IPS-18a (cell line): ENCODE measurements at regions not wholly inside any gene's neighbourhood (a gene's known extent, or its start where the extent isn't known, plus 50 kb on each side); places are given as distances from the start of the nearest gene placed in this dataset.

ENCODE experiments used
- H3K27ac ChIP-seq: one replicate; pipeline ENCODE4 v1.5.1; 2013; ENCODE audit warnings: low read length
- H3K27me3 ChIP-seq: one replicate; pipeline ENCODE4 v1.6.1; 2013; ENCODE audit warnings: mild to moderate bottlenecking, low read length; ENCODE audit not compliant: control insufficient read depth, insufficient read depth
- H3K36me3 ChIP-seq: one replicate; pipeline ENCODE4 v1.6.1; 2013; ENCODE audit warnings: low read depth, low read length; ENCODE audit not compliant: control insufficient read depth
- H3K4me1 ChIP-seq: one replicate; pipeline ENCODE4 v1.6.1; 2013; ENCODE audit warnings: low read depth, low read length; ENCODE audit not compliant: control insufficient read depth
- H3K4me3 ChIP-seq: one replicate; pipeline ENCODE4 v1.5.1; 2013; ENCODE audit warnings: low read length
- H3K9ac ChIP-seq: one replicate; pipeline ENCODE4 v1.6.1; 2013; ENCODE audit warnings: mild to moderate bottlenecking, low read length, moderate library complexity
- H3K9me3 ChIP-seq: one replicate; pipeline ENCODE4 v1.6.1; 2013; ENCODE audit warnings: low read depth, low read length; ENCODE audit not compliant: control insufficient read depth

DNA sequence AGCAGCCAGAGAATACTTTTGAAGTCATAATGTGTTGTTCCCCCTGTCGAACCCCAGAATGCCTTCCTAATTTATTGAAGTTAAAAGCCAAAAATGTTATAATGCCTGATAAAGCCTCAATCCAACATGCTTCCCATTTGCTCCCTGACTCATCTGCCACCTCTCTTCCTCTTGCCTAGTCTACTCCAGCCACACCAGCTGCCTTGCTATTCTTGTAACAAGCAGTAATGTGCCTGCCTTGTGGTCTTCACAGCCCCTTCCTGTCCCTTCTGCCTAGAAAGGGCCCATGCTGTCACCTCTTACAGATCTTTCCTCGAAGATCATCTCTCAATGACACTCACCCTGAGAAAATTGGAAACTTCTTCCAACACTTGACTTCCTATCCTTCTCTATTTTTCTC is 231.6 kb upstream of the CDH2 start:
- H3K27ac ChIP-seq, result no peak overlapping the region
- H3K4me3 ChIP-seq, result no peak overlapping the region
- H3K36me3 ChIP-seq, result no peaks in the 10 kb centered on the region
- H3K9me3 ChIP-seq, result no peaks in the 10 kb centered on the region
- no peak overlapping the region for H3K9ac ChIP-seq
- H3K4me1 ChIP-seq, result no peaks in the 10 kb centered on the region
- H3K27me3 ChIP-seq, result no peaks in the 10 kb centered on the region

DNA sequence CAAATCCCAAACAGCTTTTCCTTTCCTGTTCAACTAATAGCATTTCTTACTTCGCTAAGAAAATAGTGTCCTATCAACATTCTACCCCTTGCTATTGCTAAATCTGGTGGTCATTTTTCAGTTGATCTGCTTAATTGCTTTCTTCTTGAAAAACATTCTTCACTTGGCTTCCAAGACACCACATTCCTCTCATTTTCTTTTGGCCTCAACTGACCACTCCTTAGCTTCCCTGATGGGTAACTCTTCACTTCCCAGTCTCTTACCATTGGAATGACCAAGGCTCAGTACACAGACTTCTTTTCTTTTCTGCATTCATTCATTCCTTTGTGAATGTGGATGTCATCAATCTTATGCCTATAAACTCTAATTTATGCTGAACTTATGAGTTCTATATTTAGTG is 230.8 kb upstream of the CDH2 start:
- H3K4me3 ChIP-seq, result no peak overlapping the region
- no peaks in the 10 kb centered on the region for H3K4me1 ChIP-seq
- no peaks in the 10 kb centered on the region for H3K9me3 ChIP-seq
- no peak overlapping the region for H3K9ac ChIP-seq
- H3K27ac ChIP-seq, result no peak overlapping the region
- H3K36me3 ChIP-seq, result no peaks in the 10 kb centered on the region
- no peaks in the 10 kb centered on the region for H3K27me3 ChIP-seq

DNA sequence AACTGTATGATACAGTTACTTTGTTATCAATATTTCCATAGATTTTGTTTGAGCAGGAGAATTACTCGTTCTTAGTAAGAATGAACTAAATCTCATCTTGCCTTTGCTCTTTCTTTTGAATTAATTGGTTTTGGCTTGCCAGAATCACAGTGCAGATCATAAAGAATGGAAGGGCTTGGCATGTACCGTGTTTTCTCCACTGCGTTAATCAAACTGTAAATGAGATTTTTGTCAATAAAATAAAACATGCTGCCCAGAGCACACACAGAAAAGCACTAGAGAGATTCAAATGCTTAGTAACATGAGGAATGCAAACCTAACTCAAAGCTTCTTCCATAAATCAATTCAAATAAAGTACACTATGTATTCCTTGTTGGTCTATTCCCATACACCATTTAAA is 229.6 kb upstream of the CDH2 start:
- no peaks in the 10 kb centered on the region for H3K27me3 ChIP-seq
- H3K4me1 ChIP-seq, result no peaks in the 10 kb centered on the region
- H3K4me3 ChIP-seq, result no peak overlapping the region
- H3K27ac ChIP-seq, result no peak overlapping the region
- no peak overlapping the region for H3K9ac ChIP-seq
- no peaks in the 10 kb centered on the region for H3K36me3 ChIP-seq
- no peaks in the 10 kb centered on the region for H3K9me3 ChIP-seq

DNA sequence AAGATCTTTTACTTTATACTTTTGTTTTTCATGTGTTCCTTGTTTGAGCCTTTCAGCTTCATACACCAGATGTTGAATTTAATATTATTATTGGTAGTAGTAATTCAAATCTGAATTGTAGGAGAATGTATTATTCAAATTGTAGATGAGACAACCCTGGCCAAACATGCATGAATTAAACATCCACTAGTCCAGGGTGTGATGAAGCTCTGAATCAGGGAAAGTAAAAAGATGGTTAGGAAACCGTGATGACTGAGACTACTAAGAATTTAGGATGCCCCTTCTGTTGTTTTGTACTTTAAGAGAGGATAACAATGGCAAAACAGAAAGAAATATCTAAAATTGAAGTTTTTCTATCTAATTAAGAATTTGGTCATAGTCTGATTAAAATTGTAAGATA is 227.8 kb upstream of the CDH2 start:
- Histone ChIP-seq H3K36me3 (no peaks in the 10 kb centered on the region), H3K27me3 (no peaks in the 10 kb centered on the region), H3K4me1 (no peaks in the 10 kb centered on the region), H3K9ac (no peak overlapping the region), H3K4me3 (no peak overlapping the region), H3K27ac (no peak overlapping the region), H3K9me3 (no peaks in the 10 kb centered on the region)

DNA sequence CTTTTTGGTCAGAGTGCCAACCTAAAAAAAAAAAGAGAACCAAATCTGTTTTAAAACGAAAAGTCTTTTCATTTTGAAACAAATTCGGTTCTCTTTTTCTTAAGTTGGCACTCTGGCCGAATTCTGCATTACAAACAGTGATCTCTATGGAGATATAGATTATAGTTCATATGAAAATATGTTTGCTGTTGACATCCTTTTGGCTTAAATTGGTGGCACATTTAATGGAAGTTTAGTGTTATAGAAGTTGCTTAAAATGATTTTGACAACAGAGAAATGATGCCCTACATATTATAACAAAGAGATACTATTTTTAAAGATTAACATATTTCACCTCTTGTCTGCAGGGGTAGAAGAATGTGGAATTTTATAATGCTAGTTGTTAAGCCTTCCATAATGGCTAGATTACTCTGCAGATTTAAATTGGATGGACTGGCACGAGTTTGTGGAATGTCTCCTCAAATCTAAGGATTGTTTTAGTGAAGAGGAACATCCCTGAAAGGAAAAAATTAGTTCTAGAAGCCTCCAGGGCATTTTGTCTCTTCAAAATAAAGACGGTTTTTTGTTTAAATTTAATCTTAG is 222.9 kb upstream of the CDH2 start:
- Histone ChIP-seq H3K9ac (no peak overlapping the region), H3K4me3 (no peak overlapping the region), H3K4me1 (no peaks in the 10 kb centered on the region), H3K27ac (no peak overlapping the region), H3K36me3 (no peaks in the 10 kb centered on the region), H3K9me3 (no peaks in the 10 kb centered on the region), H3K27me3 (no peaks in the 10 kb centered on the region)

DNA sequence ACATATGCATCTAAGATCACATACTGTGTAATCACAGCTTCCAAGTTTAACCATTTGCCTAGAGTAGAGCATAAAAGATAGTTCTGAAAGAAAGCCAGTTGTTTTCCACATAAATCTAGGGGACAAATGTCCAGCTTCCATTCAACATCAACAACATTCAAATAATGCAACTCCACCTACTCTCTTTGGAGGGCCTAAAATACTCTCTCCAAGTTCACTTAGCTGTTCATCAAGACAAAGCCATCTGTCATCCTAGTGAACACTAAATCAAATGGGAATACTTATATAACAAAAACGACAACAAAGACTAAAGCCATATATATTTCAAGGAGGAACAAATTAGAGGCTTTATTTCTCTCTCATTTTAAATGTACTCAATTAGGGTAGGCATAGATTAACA is 221.5 kb upstream of the CDH2 start:
- no peaks in the 10 kb centered on the region for H3K9me3 ChIP-seq
- no peak overlapping the region for H3K27ac ChIP-seq
- H3K4me3 ChIP-seq, result no peak overlapping the region
- no peaks in the 10 kb centered on the region for H3K27me3 ChIP-seq
- H3K9ac ChIP-seq, result no peak overlapping the region
- no peaks in the 10 kb centered on the region for H3K4me1 ChIP-seq
- no peaks in the 10 kb centered on the region for H3K36me3 ChIP-seq

DNA sequence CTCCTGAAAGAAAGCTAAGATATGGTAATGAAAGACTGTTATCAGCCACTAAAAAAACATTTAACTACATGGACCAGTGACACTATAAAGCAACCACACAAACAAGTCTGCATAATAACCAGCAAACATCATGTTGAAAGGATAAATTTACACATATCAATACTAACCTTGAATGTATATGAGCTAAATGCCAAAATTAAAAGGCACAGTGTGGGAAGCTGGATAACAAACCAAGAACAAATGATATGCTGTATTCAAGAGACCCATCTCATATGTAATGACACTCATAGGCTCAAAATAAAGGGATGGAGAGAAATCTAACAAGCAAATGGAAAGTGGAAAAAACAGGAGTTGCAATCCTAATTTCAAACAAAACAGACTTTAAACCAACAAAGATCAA is 213.1 kb upstream of the CDH2 start:
- Histone ChIP-seq H3K36me3 (no peaks in the 10 kb centered on the region), H3K4me3 (no peak overlapping the region), H3K27ac (no peak overlapping the region)

DNA sequence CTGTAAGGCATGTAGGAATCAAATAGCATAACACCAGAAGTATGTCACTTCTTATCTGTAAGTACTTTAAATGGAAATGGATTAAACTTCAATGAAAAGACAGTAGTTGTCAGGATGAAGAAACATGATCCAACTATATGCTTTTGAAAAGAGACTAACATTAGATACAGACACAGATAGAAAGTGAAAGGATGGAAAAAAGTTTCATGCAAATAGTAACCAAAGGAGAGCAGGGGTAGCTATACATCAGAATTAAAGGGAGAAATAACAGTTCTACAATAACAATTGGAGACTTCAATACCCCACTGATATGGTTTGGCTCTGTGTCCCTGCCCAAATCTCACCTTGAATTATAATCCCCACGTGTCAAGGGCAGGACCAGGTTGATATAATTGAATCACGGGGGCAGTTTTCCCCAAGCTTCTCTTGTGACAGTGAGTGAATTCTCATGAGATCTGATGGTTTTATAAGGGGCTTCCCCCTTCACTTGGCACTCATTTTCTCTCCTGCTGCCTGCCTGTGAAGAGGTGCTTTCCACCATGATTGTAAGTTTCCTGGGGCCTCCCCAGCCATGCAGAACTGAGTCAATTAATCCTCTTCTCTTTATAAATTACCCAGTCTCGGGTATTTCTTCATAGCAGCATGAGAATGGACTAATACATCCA is 205.4 kb upstream of the CDH2 start:
- H3K36me3 ChIP-seq, result no peaks in the 10 kb centered on the region
- H3K9me3 ChIP-seq, result no peaks in the 10 kb centered on the region
- H3K9ac ChIP-seq, result no peak overlapping the region
- no peak overlapping the region for H3K27ac ChIP-seq
- no peak overlapping the region for H3K4me3 ChIP-seq
- H3K27me3 ChIP-seq, result no peaks in the 10 kb centered on the region
- H3K4me1 ChIP-seq, result no peaks in the 10 kb centered on the region

More for the DNA sequence above, 213.1 kb upstream of the CDH2 start:
- H3K9me3 ChIP-seq, result no peaks in the 10 kb centered on the region
- no peaks in the 10 kb centered on the region for H3K27me3 ChIP-seq
- no peaks in the 10 kb centered on the region for H3K4me1 ChIP-seq
- no peak overlapping the region for H3K9ac ChIP-seq

DNA sequence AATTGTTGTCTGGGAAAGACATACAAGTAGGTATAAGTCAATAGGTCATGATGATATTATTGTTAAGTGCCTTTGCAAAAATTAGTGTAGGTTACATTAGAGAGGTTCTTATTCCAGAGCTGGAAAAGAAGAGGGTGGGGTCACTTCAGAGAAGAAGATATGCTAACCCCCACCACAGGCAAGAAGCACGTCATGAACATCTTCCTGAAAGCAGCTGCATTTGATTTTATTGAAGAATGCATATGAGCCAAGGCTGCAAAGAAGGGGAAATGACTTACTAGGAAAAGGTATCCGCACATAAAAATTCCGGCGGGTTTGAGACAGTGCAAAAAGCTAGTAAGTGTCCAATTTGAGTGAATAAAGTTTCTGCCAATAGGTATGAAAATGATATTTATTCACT is 195.3 kb upstream of the CDH2 start:
- H3K36me3 ChIP-seq, result no peaks in the 10 kb centered on the region
- no peak overlapping the region for H3K4me3 ChIP-seq
- H3K9ac ChIP-seq, result no peak overlapping the region
- H3K4me1 ChIP-seq, result no peaks in the 10 kb centered on the region
- H3K27ac ChIP-seq, result no peak overlapping the region
- no peaks in the 10 kb centered on the region for H3K27me3 ChIP-seq
- no peaks in the 10 kb centered on the region for H3K9me3 ChIP-seq

DNA sequence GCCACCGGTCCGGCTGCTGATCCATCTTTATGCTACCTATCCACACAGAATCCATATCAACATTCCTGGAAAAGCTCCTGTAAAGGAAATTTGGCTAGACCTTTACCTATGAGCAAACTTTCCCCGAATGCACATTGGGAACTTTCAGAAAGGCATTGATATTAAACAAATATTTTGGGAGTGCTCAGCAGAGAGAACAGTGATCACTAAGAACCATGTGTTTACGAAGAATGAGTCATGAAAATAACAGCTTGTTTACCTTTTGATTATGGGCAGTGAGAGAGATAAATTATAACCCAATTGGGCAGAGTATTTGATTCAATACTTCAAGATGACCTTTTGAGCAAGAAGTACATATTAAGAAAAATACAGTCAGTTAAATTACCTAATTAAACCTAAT is 189.7 kb upstream of the CDH2 start:
- H3K4me1 ChIP-seq, result no peaks in the 10 kb centered on the region
- no peak overlapping the region for H3K27ac ChIP-seq
- H3K9ac ChIP-seq, result no peak overlapping the region
- no peaks in the 10 kb centered on the region for H3K27me3 ChIP-seq
- H3K9me3 ChIP-seq, result no peaks in the 10 kb centered on the region
- no peak overlapping the region for H3K4me3 ChIP-seq
- no peaks in the 10 kb centered on the region for H3K36me3 ChIP-seq

DNA sequence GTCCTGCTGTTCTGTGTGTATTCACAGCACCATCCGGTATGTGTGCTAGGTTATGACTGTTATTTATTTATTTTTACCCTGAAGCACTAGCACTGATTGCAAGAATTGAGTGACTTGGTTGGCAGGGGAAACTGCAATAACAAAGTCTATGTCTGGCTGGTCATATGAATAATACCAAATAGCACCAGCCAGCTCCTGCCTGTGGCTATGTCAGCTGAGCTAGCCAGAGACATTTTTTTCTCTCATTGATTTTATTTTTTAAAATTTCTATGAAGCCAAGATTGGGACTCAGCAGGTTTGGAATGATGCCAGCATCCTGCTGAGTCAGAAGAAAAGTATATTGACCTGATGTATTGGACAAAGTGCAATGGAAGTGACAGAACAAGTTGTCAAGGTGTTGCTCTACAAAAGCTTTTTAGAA is 188.5 kb upstream of the CDH2 start:
- Histone ChIP-seq H3K36me3 (no peaks in the 10 kb centered on the region), H3K4me1 (no peaks in the 10 kb centered on the region), H3K9ac (no peak overlapping the region), H3K9me3 (no peaks in the 10 kb centered on the region), H3K27me3 (no peaks in the 10 kb centered on the region), H3K27ac (no peak overlapping the region), H3K4me3 (no peak overlapping the region)

DNA sequence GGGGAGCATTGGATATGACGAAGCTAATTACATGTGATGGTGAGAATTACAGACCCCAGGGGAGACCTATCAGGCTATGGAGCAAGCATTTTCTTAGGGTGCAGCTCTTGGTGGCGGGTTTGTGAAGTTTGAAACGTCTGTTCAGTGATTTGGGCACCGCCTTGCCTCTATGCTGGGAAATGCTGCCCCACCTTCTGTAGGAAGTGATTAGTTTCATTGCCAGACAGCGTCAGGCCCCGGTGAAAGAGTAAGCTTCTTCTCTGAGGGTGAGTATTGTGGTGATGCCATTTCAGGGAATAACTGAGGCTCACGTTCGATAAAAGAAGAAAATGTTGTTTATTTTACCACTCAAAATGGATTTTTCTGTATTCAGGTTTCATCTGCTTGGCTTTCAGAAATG is 186.2 kb upstream of the CDH2 start:
- no peak overlapping the region for H3K27ac ChIP-seq
- H3K4me3 ChIP-seq, result no peak overlapping the region
- no peak overlapping the region for H3K9ac ChIP-seq
- H3K4me1 ChIP-seq, result no peaks in the 10 kb centered on the region
- H3K9me3 ChIP-seq, result no peaks in the 10 kb centered on the region
- H3K36me3 ChIP-seq, result no peaks in the 10 kb centered on the region
- no peaks in the 10 kb centered on the region for H3K27me3 ChIP-seq
